Heart left ventricle (tissue), 13 donors: ENCODE measurements at regions not wholly inside any gene's neighbourhood (a gene's known extent, or its start where the extent isn't known, plus 50 kb on each side); places are given as distances from the start of the nearest gene placed in this dataset.

Experiments used
- CTCF ChIP-seq, 12 donors: fragments of 200-600 bp; sonication (generic) in 4 of 12; IDR thresholded peaks; one replicate each; pipeline versions ENCODE4 v1.5.0 to v1.8.0; 2018 to 2022; ENCODE audit warnings: antibody characterized with exemption in 12 of 12, mild to moderate bottlenecking in 5 of 12
- POLR2A ChIP-seq, 2 donors: fragments of 450-650 bp; IDR thresholded peaks; one replicate each; pipeline ENCODE4 v1.6.1; 2017; ENCODE audit warnings: antibody characterized with exemption in 2 of 2, mild to moderate bottlenecking in 2 of 2, moderate library complexity in 2 of 2
- donor health status: ischemic (EF 13 %, LVEDD 7.1; RV severe dilation, severe dysfunction).
- donor health status: DM: no; HTN: yes; CAD: no.
- donor health status: DM: no; HTN: no; CAD: no.
- donor health status: ischemic (EF 25% LVEDD 6.9; RV normal size, moderate dysfunction).
- donor health status: ischemic (EF 25% LVEDD 5.7; RV mildly dilated, moderate dysfunction).
- donor health status: ischemic (EF 35%, LVEDD 5.7; RV mildly dilated, moderate dysfunction).
- donor health status: nonischemic (EF 11% LVEDD 7.7; RV severe dilation, severe dysfunction).
- donor health status: DM: yes; HTN: yes; CAD: no.
- donor health status: PGD.
- donor health status: ischemic (EF 29% LVEDD 5.4; RV normal size, mild dysfunction).
- donor health status: nonischemic (EF 23%, LVEDD 6.1; RV moderate dilation, normal function).

DNA sequence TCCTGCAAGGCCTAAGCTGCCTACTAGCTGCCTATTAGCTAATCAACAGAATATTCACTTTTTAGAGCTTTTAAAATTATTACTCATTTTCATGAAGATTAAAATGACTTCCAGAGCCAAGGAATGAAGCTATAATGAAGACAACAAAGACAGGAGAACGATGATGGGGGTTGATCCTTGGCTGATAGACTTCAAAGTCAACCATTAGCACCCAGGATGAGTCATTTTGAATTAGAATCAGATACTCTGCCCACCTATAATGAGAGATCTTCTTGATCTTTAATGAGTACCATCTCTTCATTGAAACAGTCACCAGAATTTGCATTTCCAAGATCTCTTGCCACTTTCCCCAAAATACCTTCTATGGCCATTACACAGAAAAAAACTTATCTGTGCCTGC lies 56.7 kb upstream of the CDYL start:
- TF ChIP-seq CTCF (IDR thresholded peaks at IDR 0.05) (no peak), POLR2A (IDR thresholded peaks at IDR 0.05) (no peak)
